GM12878 (cell line): ENCODE measurements at regions not wholly inside any gene's neighbourhood (a gene's known extent, or its start where the extent isn't known, plus 50 kb on each side); places are given as distances from the start of the nearest gene placed in this dataset.

Experiments used
- ATAC-seq: fragments of 200-7000 bp; cut with Tn5 transposase; 3 replicates; pipeline ENCODE4 v1.9.1; 2020; ENCODE audit warnings: mild to moderate bottlenecking, moderate library complexity
- BruUV-seq: library from RNA; stranded (reverse); fragments of 400-500 nt; replicated peaks from 2 replicates; lab custom pipeline; 2021; lab: Mats Ljungman, UMichigan
- CTCF ChIA-PET: fragments of 300-600 bp; sonication (Branson Sonifier 250); formaldehyde crosslinking; extraction: SDS; loops from one replicate; lab custom pipeline; 2021; ENCODE audit warnings: inconsistent platforms; lab: Yijun Ruan, JAX
- POLR2A ChIA-PET: fragments of 350-600 bp; formaldehyde crosslinking; extraction: SDS; loops from one replicate; lab custom pipeline; 2021; ENCODE audit warnings: inconsistent platforms; lab: Charles Lee
- RAD21 ChIA-PET: fragments of 300-600 bp; sonication (Branson Sonifier 250); formaldehyde crosslinking; loops from one replicate; lab custom pipeline; 2023; ENCODE audit warnings: antibody characterized with exemption; ENCODE audit not compliant: unreplicated experiment; lab: Charles Lee
- SMC1A ChIA-PET: fragments of 300-600 bp; sonication (Branson Sonifier 250); formaldehyde crosslinking; loops from one replicate; lab custom pipeline; 2023; ENCODE audit not compliant: unreplicated experiment, uncharacterized antibody; lab: Charles Lee
- DNase-seq: peaks from one replicate; pipeline ENCODE4 v3.0.0-alpha.2; 2011; ENCODE audit warnings: low read depth, low spot score
- FAIRE-seq: peaks from 3 replicates; lab custom pipeline; 2011; peaks lifted over from hg19 to GRCh38; lab: Jason Lieb, UNC
- H2AFZ ChIP-seq: 2 replicates; pipeline ENCODE4 v1.6.0; 2011; ENCODE audit warnings: low read depth, low read length, control low read depth; ENCODE audit not compliant: control insufficient read depth
- H3K27ac ChIP-seq: 2 replicates; pipeline ENCODE4 v1.5.1; 2011; ENCODE audit warnings: control low read depth; ENCODE audit not compliant: control insufficient read depth, insufficient read depth
- H3K27me3 ChIP-seq, 2 experiments: replicated peaks in 1 of 2; 2 replicates each; pipeline versions ENCODE4 v1.6.0 to v1.6.1; 2011; ENCODE audit warnings: low read length in 1 of 2; ENCODE audit not compliant: control insufficient read depth in 2 of 2, insufficient read depth in 2 of 2
- H3K36me3 ChIP-seq, 2 experiments: 2 replicates each; pipeline ENCODE4 v1.5.1; 2011; ENCODE audit warnings: low read length in 1 of 2; ENCODE audit not compliant: control insufficient read depth in 2 of 2, insufficient read depth in 2 of 2
- H3K4me1 ChIP-seq: 2 replicates; pipeline ENCODE4 v1.6.1; 2011; ENCODE audit warnings: mild to moderate bottlenecking, low read length, moderate library complexity, mixed read lengths; ENCODE audit not compliant: control insufficient read depth, insufficient read depth
- H3K4me2 ChIP-seq: 2 replicates; pipeline ENCODE4 v1.6.0; 2011; ENCODE audit warnings: control low read depth; ENCODE audit not compliant: control insufficient read depth, insufficient read depth
- H3K4me3 ChIP-seq: fragments of 200-600 bp; sonication (generic); 2 replicates; pipeline ENCODE4 v1.5.1; 2016
- H3K79me2 ChIP-seq: 2 replicates; pipeline ENCODE4 v1.6.0; 2011; ENCODE audit warnings: low read length; ENCODE audit not compliant: control insufficient read depth, insufficient read depth
- H3K9ac ChIP-seq: 2 replicates; pipeline ENCODE4 v1.8.0; 2011; ENCODE audit warnings: low read length, control low read depth, mixed read lengths; ENCODE audit not compliant: control insufficient read depth, insufficient read depth
- H3K9me3 ChIP-seq: replicated peaks from 3 replicates; pipeline ENCODE4 v1.5.1; 2011; ENCODE audit warnings: mild to moderate bottlenecking, low read length; ENCODE audit not compliant: control insufficient read depth, insufficient read depth
- H4K20me1 ChIP-seq: 2 replicates; pipeline ENCODE4 v1.6.0; 2011; ENCODE audit not compliant: control insufficient read depth, insufficient read depth
- ATF3 ChIP-seq: IDR thresholded peaks from 2 replicates; pipeline ENCODE4 v1.6.1; 2011; ENCODE audit warnings: low read depth, mild to moderate bottlenecking, low read length, moderate library complexity, borderline replicate concordance; ENCODE audit errors: extremely low read depth
- CBX5 ChIP-seq: sonication (generic); IDR thresholded peaks from 2 replicates; pipeline ENCODE4 v1.6.1; 2016; ENCODE audit warnings: low read depth, moderate library complexity, mild to moderate bottlenecking, inconsistent platforms
- CREM ChIP-seq: IDR thresholded peaks from 2 replicates; pipeline ENCODE4 v1.6.1; 2014; ENCODE audit warnings: antibody characterized with exemption, low read depth
- CTCF ChIP-seq, 3 experiments: IDR thresholded peaks in 2 of 3; conservative IDR thresholded peaks in 1 of 3; 2 replicates each; pipeline ENCODE4 v1.5.1; 2011; ENCODE audit warnings: low read depth in 3 of 3, low read length in 3 of 3, mild to moderate bottlenecking in 3 of 3, control low read depth in 2 of 3, moderate library complexity in 2 of 3, inconsistent platforms in 1 of 3, mixed read lengths in 1 of 3; ENCODE audit not compliant: control insufficient read depth in 2 of 3, insufficient read depth in 1 of 3; ENCODE audit errors: extremely low read depth in 1 of 3
- NFIC ChIP-seq: IDR thresholded peaks from 2 replicates; pipeline ENCODE4 v1.6.1; 2012; ENCODE audit warnings: low read depth, mild to moderate bottlenecking, inconsistent platforms, low read length, moderate library complexity
- NFYA ChIP-seq: IDR thresholded peaks from 2 replicates; pipeline ENCODE4 v1.6.1; 2011; ENCODE audit warnings: low read depth, mild to moderate bottlenecking, low read length, improper control_type of control experiment, borderline replicate concordance
- RFX5 ChIP-seq: IDR thresholded peaks from 2 replicates; pipeline ENCODE4 v1.6.1; 2011; ENCODE audit warnings: low read depth, low read length, improper control_type of control experiment
- SKIL ChIP-seq: fragments of 450-650 bp; IDR thresholded peaks from 2 replicates; pipeline ENCODE4 v1.6.1; 2017; ENCODE audit warnings: mild to moderate bottlenecking, low read depth, inconsistent platforms; ENCODE audit not compliant: poor library complexity, severe bottlenecking
- SREBF2 ChIP-seq: IDR thresholded peaks from 2 replicates; pipeline ENCODE4 v1.6.1; 2012; ENCODE audit warnings: mild to moderate bottlenecking, low read length
- TCF3 ChIP-seq: IDR thresholded peaks from 2 replicates; pipeline ENCODE4 v1.6.1; 2012; ENCODE audit warnings: low read depth, mild to moderate bottlenecking, low read length, borderline replicate concordance; ENCODE audit not compliant: insufficient read depth
- WRNIP1 ChIP-seq: IDR thresholded peaks from 2 replicates; pipeline ENCODE4 v1.6.1; 2011; ENCODE audit warnings: low read depth, low read length, improper control_type of control experiment, borderline replicate concordance
- WGBS: methylation state at CpG from one replicate; pipeline ENCODE4 v1.1.6; 2016; ENCODE audit warnings: low lambda C conversion rate; ENCODE audit not compliant: insufficient replicate concordance, insufficient coverage; ENCODE audit errors: missing lambda C conversion rate; 5-methylcytosine and 5-hydroxymethylcytosine counted together
- in situ Hi-C: fragments of 300-500 bp; cut with MboI; formaldehyde crosslinking; loops from 9 replicates; pipeline ENCODE4 v1.14.3; 2018; ENCODE audit warnings: mixed read lengths
- intact Hi-C: fragments of 100-400 bp; cut with micrococcal nuclease; formaldehyde crosslinking; loops from one replicate; pipeline ENCODE4 v1.14.2; 2022; ENCODE audit not compliant: unreplicated experiment

DNA sequence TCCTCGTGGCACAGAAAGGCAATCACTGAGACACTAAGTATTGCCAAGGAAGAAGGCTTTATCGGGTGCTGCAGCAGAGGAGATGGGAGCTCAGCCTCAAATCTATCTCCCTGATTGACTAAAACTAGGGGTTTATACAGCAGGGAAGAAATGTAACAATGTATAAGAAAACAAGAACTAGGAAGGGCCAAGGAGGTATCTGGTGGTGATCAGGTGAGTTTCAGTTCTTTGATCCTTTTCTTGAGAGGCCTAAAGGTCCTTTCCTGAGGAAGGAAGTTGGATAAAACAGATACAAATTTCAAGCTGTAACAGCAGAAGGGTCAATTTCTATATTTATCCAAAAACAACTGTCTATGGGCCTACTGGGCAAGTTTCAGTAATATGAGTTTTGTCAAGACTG lies 212.4 kb downstream of the COPRS start (continued):
- TF ChIP-seq CBX5 = no peak
- TF ChIP-seq ATF3 = no peak
- no peak for TF ChIP-seq NFIC
- no peak for TF ChIP-seq RFX5
- no peak for TF ChIP-seq SREBF2
- TF ChIP-seq NFYA = no peak
- no peak for TF ChIP-seq WRNIP1
- no peak for TF ChIP-seq CREM
- TF ChIP-seq, all 136 proteins: peak for 0

DNA sequence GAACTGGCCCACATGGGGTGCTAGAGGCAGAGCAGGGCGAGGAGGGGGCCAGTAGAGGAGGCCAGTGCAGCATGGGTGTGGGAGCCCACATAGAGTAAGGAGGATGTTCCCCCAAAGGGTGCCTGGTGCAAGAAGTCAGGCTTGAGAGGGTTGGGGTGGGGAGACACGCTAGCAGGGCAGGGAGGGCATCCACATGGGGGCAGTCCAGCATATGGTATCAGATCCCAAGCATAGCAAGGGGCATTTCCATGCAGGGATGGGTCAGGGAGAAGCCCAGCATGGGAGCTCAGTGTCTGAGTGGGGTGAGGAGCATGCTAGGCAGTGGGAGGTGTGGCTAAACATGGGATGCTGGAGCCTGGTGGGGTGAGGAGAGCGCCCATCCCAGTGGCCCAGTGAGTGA lies 213.7 kb downstream of the COPRS start:
- Histone ChIP-seq H3K27ac (no peak overlapping the region), H3K4me2 (no peak overlapping the region), H3K27me3 (no peaks in the 10 kb centered on the region), H3K36me3 (no peaks in the 10 kb centered on the region), H3K9me3 (peaks cover 1% of the 10 kb centered on the region; the same call in 1 of the 3 replicates), H3K4me3 (no peak overlapping the region), H4K20me1 (no peaks in the 10 kb centered on the region), H3K4me1 (no peaks in the 10 kb centered on the region), H3K9ac (no peak overlapping the region), H2AFZ (no peak overlapping the region), H3K79me2 (no peaks in the 10 kb centered on the region)
- TF ChIP-seq SKIL (no peak), CTCF (IDR thresholded peaks at IDR 0.05 in 2 of 3, conservative IDR thresholded peaks at IDR 0.05 in 1 of 3; ENCODE audit: control insufficient read depth in 2 of 3, extremely low read depth in 1 of 3, insufficient read depth in 1 of 3, low read depth in 3 of 3, low read length in 3 of 3) (peak in 1 of 3 experiments; percentile 11; a peak in 1 of 6 replicates), TCF3 (no peak)
- FAIRE-seq = no peak
- intact Hi-C loops = no loop called here
- POLR2A ChIA-PET = no interaction called here
- SMC1A ChIA-PET = no interaction called here
- DNase-seq = no peak
- ATAC-seq = no peak
- WGBS = 0% methylated on average over 3 of the region's 3 CpGs
- RAD21 ChIA-PET = no interaction called here
- BruUV-seq = no TSS peak
- CTCF ChIA-PET = interaction anchor here (1.1 kb wide), 1 partner anchor 197 kb away, joined by 3 read pairs; no protein-coding TSS in a partner anchor
- in situ Hi-C loops = no loop called here
